ENCODE measurements at regions not wholly inside any gene's neighbourhood (a gene's known extent, or its start where the extent isn't known, plus 50 kb on each side); places are given as distances from the start of the nearest gene placed in this dataset.

GRCh38 chr1:72697410-72697809 lies 415.1 kb upstream of the NEGR1 start:
- no peaks in the 10 kb centered on the region for H3K27me3 ChIP-seq (replicated peaks; ENCODE audit: insufficient read depth)
- TF ChIP-seq EZH2 (IDR thresholded peaks at IDR 0.05; ENCODE audit: insufficient read depth, poor library complexity, severe bottlenecking) (no peak), EZH2phosphoT487 (IDR thresholded peaks at IDR 0.05; ENCODE audit: insufficient read depth, low read depth) (no peak)
- in situ Hi-C loops (cut with MboI) = no loop called here
- H3K79me2 ChIP-seq (ENCODE audit: insufficient read depth) = no peaks in the 10 kb centered on the region
- H3K36me3 ChIP-seq (ENCODE audit: low read depth) = no peaks in the 10 kb centered on the region
- no peak overlapping the region for H3K4me3 ChIP-seq
- no peak overlapping the region for H3K4me2 ChIP-seq (ENCODE audit: unreplicated experiment)
- 6 to 10% methylated on average over 2 of the region's 2 CpGs for whole genome bisulfite sequencing, 2 experiments (ENCODE audit: low coverage in 1 of 2, low lambda C conversion rate in 2 of 2, missing lambda C conversion rate in 2 of 2)
- H3K9ac ChIP-seq = no peak overlapping the region
- no peak overlapping the region for H3K27ac ChIP-seq
- H2AFZ ChIP-seq = no peak overlapping the region
- peaks cover 2% of the 10 kb centered on the region for H3K9me3 ChIP-seq (ENCODE audit: low read depth)
- H3F3A ChIP-seq (ENCODE audit: insufficient read depth) = no peaks in the 10 kb centered on the region
- H3K9me2 ChIP-seq (ENCODE audit: insufficient read depth) = no peaks in the 10 kb centered on the region
- no peaks in the 10 kb centered on the region for H4K20me1 ChIP-seq (ENCODE audit: insufficient read depth)
- no peaks in the 10 kb centered on the region for H3K4me1 ChIP-seq (ENCODE audit: insufficient read depth)
- DNase-seq = no peak

- H3K27me3 ChIP-seq (replicated peaks; ENCODE audit: insufficient read depth) = no peaks in the 10 kb centered on the region
- TF ChIP-seq EZH2 (IDR thresholded peaks at IDR 0.05; ENCODE audit: insufficient read depth, poor library complexity, severe bottlenecking) = no peak
- TF ChIP-seq EZH2phosphoT487 (IDR thresholded peaks at IDR 0.05; ENCODE audit: insufficient read depth, low read depth) = no peak
- H3F3A ChIP-seq (ENCODE audit: insufficient read depth) = no peaks in the 10 kb centered on the region
- no peak overlapping the region for H3K9ac ChIP-seq
- no peaks in the 10 kb centered on the region for H3K9me2 ChIP-seq (ENCODE audit: insufficient read depth)
- H3K4me1 ChIP-seq (ENCODE audit: insufficient read depth) = no peaks in the 10 kb centered on the region
- no peaks in the 10 kb centered on the region for H3K9me3 ChIP-seq (ENCODE audit: low read depth)
- H4K20me1 ChIP-seq (ENCODE audit: insufficient read depth) = no peaks in the 10 kb centered on the region
- in situ Hi-C loops (cut with MboI) = no loop called here
- H3K27ac ChIP-seq = no peak overlapping the region
- H2AFZ ChIP-seq = no peak overlapping the region
- H3K4me2 ChIP-seq (ENCODE audit: unreplicated experiment) = no peak overlapping the region
- no peaks in the 10 kb centered on the region for H3K79me2 ChIP-seq (ENCODE audit: insufficient read depth)
- 4 to 23% methylated on average over 1 of the region's 1 CpG for WGBS, 2 experiments (ENCODE audit: low coverage in 1 of 2, low lambda C conversion rate in 2 of 2, missing lambda C conversion rate in 2 of 2)
- DNase-seq = no peak
- H3K4me3 ChIP-seq = no peak overlapping the region
- H3K36me3 ChIP-seq (ENCODE audit: low read depth) = no peaks in the 10 kb centered on the region
Observed at GRCh38 chr1:72693899-72694298, 411.6 kb upstream of the NEGR1 start.

- 20 to 24% methylated on average over 2 of the region's 2 CpGs for WGBS, 2 experiments (ENCODE audit: low coverage in 1 of 2, low lambda C conversion rate in 2 of 2, missing lambda C conversion rate in 2 of 2)
- in situ Hi-C loops (cut with MboI) = no loop called here
Observed at GRCh38 chr1:72693376-72693775, 411.0 kb upstream of the NEGR1 start.

GRCh38 chr1:72690871-72691270 lies 408.5 kb upstream of the NEGR1 start:
- Histone ChIP-seq H3K4me2 (ENCODE audit: unreplicated experiment) (no peak overlapping the region), H3K27ac (no peak overlapping the region), H3K4me3 (no peak overlapping the region), H3K27me3 (replicated peaks; ENCODE audit: insufficient read depth) (no peaks in the 10 kb centered on the region), H3K9me3 (ENCODE audit: low read depth) (no peaks in the 10 kb centered on the region), H3K36me3 (ENCODE audit: low read depth) (no peaks in the 10 kb centered on the region), H3F3A (ENCODE audit: insufficient read depth) (no peaks in the 10 kb centered on the region), H3K9me2 (ENCODE audit: insufficient read depth) (no peaks in the 10 kb centered on the region), H3K79me2 (ENCODE audit: insufficient read depth) (no peaks in the 10 kb centered on the region), H4K20me1 (ENCODE audit: insufficient read depth) (no peaks in the 10 kb centered on the region), H3K9ac (no peak overlapping the region), H3K4me1 (ENCODE audit: insufficient read depth) (no peaks in the 10 kb centered on the region), H2AFZ (no peak overlapping the region)
- no peak for DNase-seq
- in situ Hi-C loops (cut with MboI) = no loop called here
- TF ChIP-seq EZH2 (IDR thresholded peaks at IDR 0.05; ENCODE audit: insufficient read depth, poor library complexity, severe bottlenecking) = no peak
- TF ChIP-seq EZH2phosphoT487 (IDR thresholded peaks at IDR 0.05; ENCODE audit: insufficient read depth, low read depth) = no peak

More at GRCh38 chr1:72693376-72693775, 411.0 kb upstream of the NEGR1 start:
- Histone ChIP-seq H3K36me3 (ENCODE audit: low read depth) (no peaks in the 10 kb centered on the region), H3F3A (ENCODE audit: insufficient read depth) (no peaks in the 10 kb centered on the region), H3K4me1 (ENCODE audit: insufficient read depth) (no peaks in the 10 kb centered on the region), H3K27ac (no peak overlapping the region), H3K9ac (no peak overlapping the region), H3K79me2 (ENCODE audit: insufficient read depth) (no peaks in the 10 kb centered on the region), H3K4me2 (ENCODE audit: unreplicated experiment) (no peak overlapping the region), H2AFZ (no peak overlapping the region), H3K9me3 (ENCODE audit: low read depth) (no peaks in the 10 kb centered on the region), H3K4me3 (no peak overlapping the region), H4K20me1 (ENCODE audit: insufficient read depth) (no peaks in the 10 kb centered on the region), H3K27me3 (replicated peaks; ENCODE audit: insufficient read depth) (no peaks in the 10 kb centered on the region), H3K9me2 (ENCODE audit: insufficient read depth) (no peaks in the 10 kb centered on the region)
- DNase-seq = no peak
- TF ChIP-seq EZH2phosphoT487 (IDR thresholded peaks at IDR 0.05; ENCODE audit: insufficient read depth, low read depth) = no peak

- in situ Hi-C loops (cut with MboI) = no loop called here
- Histone ChIP-seq H3K27ac (no peak overlapping the region), H2AFZ (no peak overlapping the region), H4K20me1 (ENCODE audit: insufficient read depth) (no peaks in the 10 kb centered on the region), H3K4me1 (ENCODE audit: insufficient read depth) (no peaks in the 10 kb centered on the region), H3K9me3 (ENCODE audit: low read depth) (no peaks in the 10 kb centered on the region), H3K9ac (no peak overlapping the region), H3K4me3 (no peak overlapping the region), H3K27me3 (replicated peaks; ENCODE audit: insufficient read depth) (no peaks in the 10 kb centered on the region), H3K36me3 (ENCODE audit: low read depth) (no peaks in the 10 kb centered on the region), H3K79me2 (ENCODE audit: insufficient read depth) (no peaks in the 10 kb centered on the region), H3F3A (ENCODE audit: insufficient read depth) (no peaks in the 10 kb centered on the region), H3K9me2 (ENCODE audit: insufficient read depth) (no peaks in the 10 kb centered on the region), H3K4me2 (ENCODE audit: unreplicated experiment) (no peak overlapping the region)
- WGBS, 2 experiments (ENCODE audit: low coverage in 1 of 2, low lambda C conversion rate in 2 of 2, missing lambda C conversion rate in 2 of 2) = 4 to 5% methylated on average over 4 of the region's 4 CpGs
- TF ChIP-seq EZH2phosphoT487 (IDR thresholded peaks at IDR 0.05; ENCODE audit: insufficient read depth, low read depth) (no peak), EZH2 (IDR thresholded peaks at IDR 0.05; ENCODE audit: insufficient read depth, poor library complexity, severe bottlenecking) (no peak)
- DNase-seq = no peak
Observed at GRCh38 chr1:72678683-72679082, 396.3 kb upstream of the NEGR1 start.
